ENCODE measurements at regions not wholly inside any gene's neighbourhood (a gene's known extent, or its start where the extent isn't known, plus 50 kb on each side); places are given as distances from the start of the nearest gene placed in this dataset.
"Not testable (repeated sequence)": the region's sequence is repeated elsewhere in the genome, so short reads cannot be mapped to it uniquely, and the experiment has no call there.

- no peak for DNase-seq
Measured at GRCh38 chr4:138890891-138891570, 124.5 kb upstream of the NOCT start.

DNA sequence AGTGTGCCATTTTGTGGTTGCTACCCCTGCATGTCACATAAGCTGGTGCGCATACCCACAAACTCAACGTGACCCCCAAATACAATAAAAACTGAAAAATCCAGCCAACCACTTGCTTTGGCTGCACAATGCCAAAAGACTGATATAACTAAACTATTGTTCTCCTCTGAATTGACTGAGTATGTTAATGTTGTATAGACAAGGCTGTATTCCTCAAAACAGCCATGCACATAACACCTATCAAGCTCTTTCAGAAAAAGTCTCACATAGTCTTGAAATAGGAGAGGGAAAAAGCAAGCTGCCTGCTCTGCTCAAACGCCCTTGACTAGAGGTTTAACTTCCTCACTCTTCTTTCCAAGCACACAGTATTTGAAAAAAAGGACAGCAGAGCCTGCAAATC lies 126.4 kb upstream of the NOCT start:
- DNase-seq = no peak

DNA sequence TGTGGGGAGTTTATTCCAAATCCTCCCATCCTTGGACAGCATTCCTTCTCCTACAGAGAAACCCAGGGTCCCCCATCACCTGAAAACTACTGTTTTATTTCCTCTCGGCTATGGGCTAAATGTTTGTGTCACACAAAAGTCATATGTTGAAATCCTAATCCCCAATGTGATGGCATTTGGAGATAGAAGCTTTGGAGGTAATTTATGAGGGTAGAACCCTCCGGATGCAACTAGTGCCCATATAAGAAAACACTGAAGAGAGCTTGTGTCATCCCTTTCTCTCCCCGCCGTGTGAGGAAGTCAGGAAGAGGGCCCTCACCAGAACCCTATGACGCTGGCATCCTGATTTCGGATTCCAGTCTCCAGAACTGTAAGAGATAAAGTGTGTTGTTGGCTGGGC lies 127.8 kb upstream of the NOCT start:
- no peak for DNase-seq

DNA sequence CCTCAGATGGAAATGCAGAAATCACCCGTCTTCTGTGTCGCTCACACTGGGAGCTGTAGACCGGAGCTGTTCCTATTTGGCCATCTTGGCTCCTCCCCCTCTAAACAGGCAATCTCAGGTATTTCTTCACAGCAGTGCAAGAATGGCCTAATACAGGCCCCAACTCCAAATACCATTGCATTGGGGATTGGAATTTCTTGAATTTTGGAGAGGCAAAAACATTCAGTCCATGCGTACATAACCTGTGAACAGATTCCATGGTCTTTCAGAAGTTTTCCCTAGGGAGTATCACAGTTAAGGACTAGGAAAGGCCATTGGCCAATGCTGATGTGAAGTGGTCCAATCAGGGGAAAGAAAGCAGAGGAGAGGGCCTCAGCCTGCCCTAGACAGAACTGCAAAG lies 128.2 kb upstream of the NOCT start:
- no peak for DNase-seq

DNA sequence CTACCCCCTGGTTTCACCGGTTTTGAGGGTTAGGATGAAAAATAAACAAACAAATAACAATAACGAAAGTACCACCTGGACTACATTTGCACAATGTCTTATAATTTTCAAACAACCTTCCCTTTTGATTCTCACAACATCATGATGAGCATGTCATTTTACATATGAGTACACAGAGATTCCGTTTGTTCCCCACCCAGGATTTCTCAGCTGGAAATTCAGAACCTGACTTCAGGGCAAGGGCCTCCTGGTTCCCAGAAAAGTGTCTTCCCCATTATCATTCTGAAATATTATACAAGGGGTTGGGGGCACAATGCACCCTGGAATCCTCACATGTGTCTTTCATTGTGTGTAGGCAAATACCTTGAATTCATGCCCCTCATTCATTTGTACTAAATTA lies 135.8 kb upstream of the NOCT start:
- DNase-seq = no peak

DNA sequence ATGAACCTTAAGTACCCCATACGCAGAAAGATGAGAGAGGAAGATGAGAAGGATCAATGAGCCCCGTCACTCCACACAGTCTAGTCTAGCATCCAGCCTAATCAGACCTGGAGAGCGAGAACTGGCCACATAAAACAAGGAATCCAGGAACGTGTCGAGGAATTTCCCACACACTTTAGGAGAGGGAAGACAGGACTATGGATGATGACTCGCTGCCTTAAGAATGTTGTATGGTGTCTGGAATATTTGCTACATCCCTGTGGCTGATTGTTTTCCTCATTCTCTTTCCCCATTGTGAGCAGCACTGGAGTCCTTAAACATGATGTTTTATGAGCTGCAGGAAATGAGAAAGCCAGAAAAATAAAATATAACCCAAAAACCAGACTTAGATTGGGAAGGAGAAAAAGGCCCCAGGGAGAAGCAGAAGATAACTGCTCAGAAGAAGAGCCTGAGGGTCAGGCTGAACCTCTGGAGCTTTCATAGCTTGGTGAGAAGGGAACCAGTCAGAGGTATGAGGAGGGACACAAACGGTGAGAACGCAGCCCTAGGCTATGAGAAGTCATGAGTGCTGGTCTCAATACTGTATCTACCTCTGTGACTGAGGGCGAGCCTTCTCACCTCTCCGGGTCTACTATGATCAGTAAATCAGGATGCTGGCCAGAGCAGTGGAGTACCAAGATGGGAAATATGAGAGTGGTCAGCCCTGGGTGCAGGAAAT lies 139.5 kb upstream of the NOCT start:
- DNase-seq = no peak

GRCh38 chr4:138871555-138871875 lies 144.1 kb upstream of the NOCT start:
- no peak for DNase-seq

DNA sequence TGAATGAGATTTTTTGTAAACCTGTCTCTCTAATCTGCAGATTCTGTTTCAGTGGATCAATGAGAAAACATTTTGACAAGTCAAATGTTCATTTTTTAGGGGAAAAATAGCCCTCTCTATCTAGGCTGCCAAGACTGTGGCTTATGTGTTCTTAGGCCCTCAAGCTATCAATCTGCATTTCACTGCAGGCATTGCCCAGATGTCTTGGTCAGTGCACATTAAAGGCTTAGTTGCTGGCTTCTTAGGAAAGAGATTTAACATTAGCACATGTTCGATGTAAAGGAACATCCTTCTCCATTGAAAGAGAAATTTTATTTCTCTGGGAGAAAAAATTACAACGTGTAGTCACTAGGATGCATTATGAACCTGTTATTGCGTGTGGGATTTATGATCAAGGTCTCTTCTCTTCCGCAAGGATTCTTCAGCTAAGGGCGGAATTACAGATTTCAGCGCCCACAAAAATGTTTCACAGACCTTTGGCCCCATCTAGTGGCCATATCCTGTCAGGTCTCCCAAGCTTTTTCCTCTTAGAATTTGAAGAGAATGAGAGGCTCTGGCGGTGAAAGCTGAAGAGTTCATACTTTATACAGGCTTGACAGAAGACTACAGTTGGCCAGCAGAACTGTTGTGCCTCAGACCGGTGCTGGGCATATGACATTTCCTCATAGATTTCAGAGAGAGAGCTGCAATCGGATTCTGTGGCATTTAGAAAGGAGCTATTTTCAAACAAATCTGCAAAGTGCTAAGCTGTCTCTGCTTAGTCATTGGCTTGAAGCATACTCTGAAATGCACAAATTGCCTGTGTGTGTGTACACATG lies 144.6 kb upstream of the NOCT start:
- peak; percentile 54 to 57 for DNase-seq

- DNase-seq = no peak
Measured at GRCh38 chr4:138869631-138870030, 145.9 kb upstream of the NOCT start.

GRCh38 chr4:138869165-138869564 lies 146.4 kb upstream of the NOCT start:
- no peak for DNase-seq

GRCh38 chr4:138868562-138868961 lies 147.0 kb upstream of the NOCT start:
- DNase-seq = no peak

DNA sequence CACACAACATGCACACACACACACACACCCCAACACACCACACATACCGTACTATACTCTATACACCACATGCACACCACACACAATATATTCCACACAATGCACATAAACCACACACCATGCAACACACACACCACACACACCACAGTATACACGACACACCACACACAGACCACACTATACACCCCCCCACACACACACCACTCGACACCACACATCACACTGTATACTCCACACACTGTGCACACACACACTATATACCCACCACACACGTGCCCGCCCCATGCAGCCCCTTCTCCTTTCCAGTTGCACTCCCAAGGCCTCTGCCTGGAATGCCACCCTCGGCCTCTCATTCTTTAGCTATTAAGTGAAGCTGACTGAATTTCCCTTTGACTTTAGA lies 148.2 kb upstream of the NOCT start:
- no peak for DNase-seq

GRCh38 chr4:138866314-138866713 lies 149.3 kb upstream of the NOCT start:
- no peak for DNase-seq

GRCh38 chr4:138865765-138866164 lies 149.8 kb upstream of the NOCT start:
- DNase-seq = no peak

GRCh38 chr4:138864961-138865720 lies 150.4 kb upstream of the NOCT start:
- DNase-seq = no peak

DNA sequence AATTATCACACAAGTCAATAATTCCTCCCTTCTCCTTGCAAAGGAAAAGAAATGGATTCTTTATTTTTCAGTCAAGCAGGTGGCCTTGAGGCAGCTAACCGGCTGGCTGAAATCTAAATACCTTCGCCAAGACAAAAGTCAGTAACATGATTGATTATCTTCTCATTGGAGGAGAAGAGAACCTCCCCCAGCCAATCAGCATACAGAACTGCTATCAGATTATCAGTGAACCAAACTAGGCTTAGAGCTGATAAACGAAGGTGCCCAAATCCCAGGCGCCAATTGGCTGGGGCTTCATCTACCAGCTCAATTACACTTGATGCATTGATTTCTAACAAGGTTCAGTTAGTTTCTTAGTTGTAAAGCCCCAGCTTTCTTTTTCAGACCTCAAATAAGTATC lies 152.4 kb upstream of the NOCT start:
- no peak for DNase-seq

- no peak for DNase-seq
Measured at GRCh38 chr4:138861135-138861534, 154.4 kb upstream of the NOCT start.

GRCh38 chr4:138860357-138860756 lies 155.2 kb upstream of the NOCT start:
- not testable (repeated sequence) for DNase-seq

GRCh38 chr4:138859254-138859653 lies 156.3 kb upstream of the NOCT start:
- DNase-seq = no peak

DNA sequence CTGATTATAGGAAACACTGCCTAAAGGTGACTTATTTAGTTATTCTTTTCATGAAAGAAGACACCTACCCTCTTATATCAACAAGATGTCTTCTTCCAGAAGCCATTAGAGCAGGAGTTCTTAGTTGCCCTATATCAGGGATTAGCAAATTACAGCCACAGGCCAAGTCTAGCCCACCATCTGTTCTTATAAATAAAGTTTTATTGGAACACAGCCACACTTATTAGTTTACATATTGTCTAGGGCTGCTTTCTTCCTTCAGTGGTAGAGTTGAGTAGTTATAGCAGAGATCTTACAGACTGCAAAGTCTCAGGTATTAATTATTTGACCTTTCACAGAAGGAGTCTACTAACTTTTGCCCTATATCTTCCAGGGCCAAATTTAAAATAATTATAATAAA lies 157.2 kb upstream of the NOCT start:
- DNase-seq = no peak

DNA sequence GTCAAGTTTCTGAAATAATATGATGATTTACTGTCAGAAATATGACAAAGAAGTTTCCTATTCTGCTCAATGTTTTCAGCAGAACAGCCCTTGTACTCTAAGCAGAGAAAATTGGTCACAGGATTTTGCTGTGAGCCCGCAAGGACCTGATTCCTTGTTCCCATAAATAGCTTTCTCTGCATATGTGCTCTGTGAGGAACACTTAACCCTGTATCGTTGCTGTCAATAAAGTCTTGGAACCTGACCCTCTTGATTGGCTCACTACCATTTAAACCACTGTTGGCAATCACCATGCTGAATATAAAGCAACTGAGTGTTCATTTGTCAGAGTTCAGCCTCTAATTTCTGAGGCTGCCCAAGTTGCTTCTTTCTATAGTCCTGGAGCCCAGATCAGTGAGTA lies 158.2 kb upstream of the NOCT start:
- DNase-seq = no peak

- DNase-seq = no peak
Measured at GRCh38 chr4:138852681-138853080, 162.9 kb upstream of the NOCT start.

Data from AML-193 (cell line).